Peyer's patch (tissue), 4 donors: ENCODE measurements at regions not wholly inside any gene's neighbourhood (a gene's known extent, or its start where the extent isn't known, plus 50 kb on each side); places are given as distances from the start of the nearest gene placed in this dataset.

Experiments
- DNase-seq, 3 donors: peaks; one replicate each; pipeline ENCODE4 v3.0.0-alpha.2; 2017 to 2019
- H3K27ac ChIP-seq, 4 donors: fragments of 200-600 bp; sonication (generic); one replicate each; pipeline ENCODE4 v1.5.1; 2016 to 2019
- H3K27me3 ChIP-seq, 2 donors: fragments of 200-600 bp; sonication (generic); one replicate each; pipeline ENCODE4 v1.5.1; 2019
- H3K36me3 ChIP-seq, 3 donors: fragments of 200-600 bp; sonication (generic); one replicate each; pipeline ENCODE4 v1.5.1; 2016 to 2019
- H3K4me1 ChIP-seq, 4 donors: fragments of 200-600 bp; sonication (generic); one replicate each; pipeline ENCODE4 v1.5.1; 2016 to 2019
- H3K4me3 ChIP-seq, 4 donors: fragments of 200-600 bp; sonication (generic); 1 replicate in 3 of 4; 2 replicates in 1 of 4; pipeline ENCODE4 v1.5.1; 2016 to 2019; ENCODE audit warnings: mild to moderate bottlenecking in 1 of 4
- H3K9me3 ChIP-seq, 4 donors: fragments of 200-600 bp; sonication (generic); one replicate each; pipeline ENCODE4 v1.5.1; 2016 to 2019; ENCODE audit warnings: mild to moderate bottlenecking in 1 of 4
- CTCF ChIP-seq, 6 experiments: fragments of 450-650 bp in 4 of 6; fragments of 200-600 bp in 2 of 6; sonication (generic) in 1 of 6; IDR thresholded peaks; one replicate each; pipeline ENCODE4 v1.5.1; 2017 to 2019; ENCODE audit warnings: antibody characterized with exemption in 6 of 6, mild to moderate bottlenecking in 3 of 6, moderate library complexity in 1 of 6
- POLR2A ChIP-seq, 2 donors: fragments of 450-650 bp; IDR thresholded peaks; one replicate each; pipeline ENCODE4 v1.5.1; 2017; ENCODE audit warnings: antibody characterized with exemption in 2 of 2, mild to moderate bottlenecking in 2 of 2, moderate library complexity in 2 of 2

- Histone ChIP-seq H3K27ac (no peak overlapping the region), H3K27me3 (no peaks in the 10 kb centered on the region), H3K4me1 (no peaks in the 10 kb centered on the region), H3K4me3 (no peak overlapping the region), H3K9me3 (no peaks in the 10 kb centered on the region), H3K36me3 (no peaks in the 10 kb centered on the region)
- no peak for TF ChIP-seq CTCF (IDR thresholded peaks at IDR 0.05)
- TF ChIP-seq POLR2A (IDR thresholded peaks at IDR 0.05) = no peak
- no peak for DNase-seq
These were observed 316.9 kb downstream of the INHBA start for GRCh38 chr7:41385996-41386395.

GRCh38 chr7:41384418-41384817 is 318.5 kb downstream of the INHBA start:
- Histone ChIP-seq H3K27ac (no peak overlapping the region), H3K27me3 (no peaks in the 10 kb centered on the region), H3K36me3 (no peaks in the 10 kb centered on the region), H3K4me3 (no peak overlapping the region), H3K4me1 (no peaks in the 10 kb centered on the region), H3K9me3 (no peaks in the 10 kb centered on the region)
- no peak for TF ChIP-seq POLR2A (IDR thresholded peaks at IDR 0.05)
- TF ChIP-seq CTCF (IDR thresholded peaks at IDR 0.05) = no peak
- no peak for DNase-seq

- Histone ChIP-seq H3K36me3 (no peaks in the 10 kb centered on the region), H3K4me3 (no peak overlapping the region), H3K9me3 (no peaks in the 10 kb centered on the region), H3K4me1 (no peaks in the 10 kb centered on the region), H3K27ac (no peak overlapping the region), H3K27me3 (no peaks in the 10 kb centered on the region)
- no peak for TF ChIP-seq CTCF (IDR thresholded peaks at IDR 0.05)
- no peak for TF ChIP-seq POLR2A (IDR thresholded peaks at IDR 0.05)
- DNase-seq = no peak
These were observed 319.3 kb downstream of the INHBA start for GRCh38 chr7:41383596-41383995.

- H3K9me3 ChIP-seq = no peaks in the 10 kb centered on the region
- H3K36me3 ChIP-seq = no peaks in the 10 kb centered on the region
- no peak overlapping the region for H3K4me3 ChIP-seq
- H3K4me1 ChIP-seq = no peaks in the 10 kb centered on the region
- H3K27me3 ChIP-seq = no peaks in the 10 kb centered on the region
- no peak overlapping the region for H3K27ac ChIP-seq
- TF ChIP-seq CTCF (IDR thresholded peaks at IDR 0.05) = no peak
- TF ChIP-seq POLR2A (IDR thresholded peaks at IDR 0.05) = no peak
- no peak for DNase-seq
These were observed 324.7 kb downstream of the INHBA start for GRCh38 chr7:41378156-41378555.

GRCh38 chr7:41375582-41375981 is 327.3 kb downstream of the INHBA start:
- Histone ChIP-seq H3K27ac (no peak overlapping the region), H3K27me3 (no peaks in the 10 kb centered on the region), H3K4me3 (no peak overlapping the region), H3K36me3 (no peaks in the 10 kb centered on the region), H3K9me3 (no peaks in the 10 kb centered on the region), H3K4me1 (no peaks in the 10 kb centered on the region)
- TF ChIP-seq CTCF (IDR thresholded peaks at IDR 0.05) = no peak
- no peak for TF ChIP-seq POLR2A (IDR thresholded peaks at IDR 0.05)
- DNase-seq = no peak

- no peak overlapping the region for H3K4me3 ChIP-seq
- no peak for TF ChIP-seq CTCF (IDR thresholded peaks at IDR 0.05)
- no peak for TF ChIP-seq POLR2A (IDR thresholded peaks at IDR 0.05)
- H3K36me3 ChIP-seq = no peaks in the 10 kb centered on the region
- no peak overlapping the region for H3K27ac ChIP-seq
- no peak for DNase-seq
- no peaks in the 10 kb centered on the region for H3K4me1 ChIP-seq
- H3K27me3 ChIP-seq = no peaks in the 10 kb centered on the region
- no peaks in the 10 kb centered on the region for H3K9me3 ChIP-seq
These were observed 328.6 kb downstream of the INHBA start for GRCh38 chr7:41374150-41374848.
